H1 (cell line): ENCODE measurements at regions not wholly inside any gene's neighbourhood (a gene's known extent, or its start where the extent isn't known, plus 50 kb on each side); places are given as distances from the start of the nearest gene placed in this dataset.

ENCODE experiments used
- GABPA ChIP-seq: IDR thresholded peaks from 2 replicates; pipeline ENCODE4 v1.6.1; 2011; ENCODE audit warnings: mild to moderate bottlenecking, low read length, moderate library complexity, borderline replicate concordance; ENCODE audit not compliant: insufficient read depth
- RBBP5 ChIP-seq: IDR thresholded peaks from 2 replicates; pipeline ENCODE4 v1.7.1; 2012; ENCODE audit warnings: low read depth, mild to moderate bottlenecking, inconsistent platforms, low read length, moderate library complexity, borderline replicate concordance

DNA sequence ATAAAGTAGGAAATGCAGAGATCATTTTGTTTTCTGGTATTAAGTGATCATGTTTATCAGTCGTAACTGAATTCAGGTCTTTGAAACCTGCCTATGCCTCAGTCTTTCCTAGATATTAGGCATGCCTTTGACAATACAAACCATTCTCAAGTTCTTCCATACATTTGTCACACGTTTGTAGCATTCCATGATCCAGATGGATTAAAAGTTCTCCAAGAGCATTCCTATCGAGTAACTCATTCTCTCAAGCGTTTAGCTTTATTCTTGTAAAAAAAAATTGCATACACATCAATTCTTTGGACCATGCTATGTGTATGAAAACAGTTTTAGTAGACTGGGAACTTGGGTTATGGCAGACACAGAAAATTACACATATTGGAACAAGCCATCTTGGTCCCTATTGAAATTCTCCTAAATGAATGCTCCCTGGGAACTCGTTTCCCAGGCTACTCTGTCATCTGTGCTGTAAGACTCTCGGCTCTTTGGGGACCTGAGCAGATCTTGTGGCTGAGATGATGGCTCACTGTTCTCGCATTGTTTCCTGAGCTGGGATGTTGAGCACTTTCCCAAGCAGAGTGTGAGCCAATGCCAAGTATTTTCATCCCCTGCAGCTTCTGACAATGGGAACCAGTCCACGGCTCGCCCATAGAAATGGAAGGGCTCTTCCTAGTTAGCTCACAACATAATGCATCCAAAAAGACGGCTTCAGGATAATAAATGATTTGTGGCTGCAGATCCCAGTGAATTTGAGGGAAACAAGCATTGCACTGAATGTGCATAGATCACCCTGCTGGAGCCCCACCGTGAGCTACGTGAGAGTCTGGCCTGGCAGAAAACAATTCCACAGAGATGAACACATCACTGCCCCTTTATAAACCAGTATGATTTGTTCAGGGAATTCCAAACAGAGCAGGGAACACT is 230.2 kb downstream of the IRX1 start (continued):
- no peak for TF ChIP-seq RBBP5
- TF ChIP-seq GABPA: no peak
